Activated T-helper 1 cell treated with anti-CD3 and anti-CD28 coated beads, Interleukin-12 subunit alpha, Interleukin-12 subunit beta, Interleukin-2, Interleukin-4 antibody, amounts not matched to agents 30 ng/mL and 10 ng/mL and 1 ng/mL, durations not matched to agents 14 hours and 24 hours and 36 hours (primary cell): ENCODE measurements at regions not wholly inside any gene's neighbourhood (a gene's known extent, or its start where the extent isn't known, plus 50 kb on each side); places are given as distances from the start of the nearest gene placed in this dataset.
"Not testable (repeated sequence)": the region's sequence is repeated elsewhere in the genome, so short reads cannot be mapped to it uniquely, and the experiment has no call there.

Experiments used
- DNase-seq: peaks from one replicate; pipeline ENCODE4 v3.0.0; 2021; ENCODE audit warnings: low spot score
- H3K27ac Mint-ChIP-seq: one replicate; pipeline ENCODE4 v1.8.0; 2021; ENCODE audit warnings: mild to moderate bottlenecking, mixed read lengths
- H3K27me3 Mint-ChIP-seq: one replicate; pipeline ENCODE4 v1.8.0; 2022; ENCODE audit warnings: mild to moderate bottlenecking, moderate library complexity, mixed read lengths; ENCODE audit not compliant: insufficient read depth
- H3K36me3 Mint-ChIP-seq: one replicate; pipeline ENCODE4 v1.8.0; 2021; ENCODE audit warnings: low read depth, mixed read lengths
- H3K4me1 Mint-ChIP-seq: one replicate; pipeline ENCODE4 v1.8.0; 2021; ENCODE audit warnings: low read depth, mixed read lengths
- H3K4me3 Mint-ChIP-seq: one replicate; pipeline ENCODE4 v1.8.0; 2021; ENCODE audit warnings: mild to moderate bottlenecking, moderate library complexity, mixed read lengths
- H3K9me3 Mint-ChIP-seq: one replicate; pipeline ENCODE4 v1.8.0; 2021; ENCODE audit warnings: mixed read lengths
- intact Hi-C: fragments of 100-400 bp; cut with micrococcal nuclease; formaldehyde crosslinking; loops from one replicate; pipeline ENCODE4 v1.15.1; 2024

GRCh38 chr4:164648151-164648848 is 105.6 kb upstream of the SMIM31 start:
- intact Hi-C loops, result no loop called here
- no peak overlapping the region for H3K27ac Mint-ChIP-seq
- no peaks in the 10 kb centered on the region for H3K4me1 Mint-ChIP-seq
- H3K4me3 Mint-ChIP-seq, result no peak overlapping the region
- no peak for DNase-seq
- no peaks in the 10 kb centered on the region for H3K9me3 Mint-ChIP-seq
- no peaks in the 10 kb centered on the region for H3K36me3 Mint-ChIP-seq
- H3K27me3 Mint-ChIP-seq, result no peaks in the 10 kb centered on the region

DNA sequence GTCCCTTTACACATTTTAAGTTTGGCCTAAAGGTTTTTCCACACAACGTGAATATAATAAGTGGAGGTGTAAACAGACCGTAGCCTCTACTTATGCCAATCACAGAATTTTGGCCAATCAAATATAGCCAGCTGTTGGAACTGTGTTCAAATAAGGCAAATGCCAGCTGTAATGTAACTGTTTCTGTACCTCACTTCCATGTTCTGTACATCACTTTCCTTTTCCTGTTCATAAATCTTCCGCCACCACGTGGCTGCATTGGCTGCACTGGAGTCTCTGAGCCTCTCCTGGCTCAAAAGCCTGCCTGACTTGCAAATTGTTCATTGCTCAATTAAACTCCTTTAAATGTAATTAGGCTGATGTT is 105.1 kb upstream of the SMIM31 start:
- Mint-ChIP-seq H3K27me3 (no peaks in the 10 kb centered on the region), H3K27ac (no peak overlapping the region), H3K4me3 (no peak overlapping the region), H3K36me3 (no peaks in the 10 kb centered on the region), H3K9me3 (no peaks in the 10 kb centered on the region), H3K4me1 (no peaks in the 10 kb centered on the region)
- DNase-seq, result no peak
- intact Hi-C loops, result no loop called here

GRCh38 chr4:164659765-164660164 is 94.2 kb upstream of the SMIM31 start:
- intact Hi-C loops, result no loop called here
- no peak overlapping the region for H3K27ac Mint-ChIP-seq

DNA sequence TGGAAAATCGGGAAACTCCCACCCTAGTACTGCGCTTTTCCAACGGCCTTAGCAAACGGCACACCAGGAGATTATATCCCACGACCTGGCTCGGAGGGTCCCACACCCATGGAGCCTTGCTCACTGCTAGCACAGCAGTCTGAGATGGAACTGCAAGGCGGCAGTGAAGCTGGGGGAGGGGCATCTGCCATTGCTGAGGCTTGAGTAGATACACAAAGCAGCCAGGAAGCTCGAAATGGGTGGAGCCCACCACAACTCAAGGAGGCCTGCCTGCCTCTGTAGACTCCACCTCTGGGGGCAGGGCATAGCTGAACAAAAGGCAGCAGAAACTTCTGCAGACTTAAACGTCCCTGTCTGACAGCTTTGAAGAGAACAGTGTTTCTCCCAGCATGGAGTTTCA is 77.8 kb upstream of the SMIM31 start:
- H3K9me3 Mint-ChIP-seq, H3K4me1 Mint-ChIP-seq, H3K27me3 Mint-ChIP-seq, H3K36me3 Mint-ChIP-seq, intact Hi-C loops, H3K27ac Mint-ChIP-seq, DNase-seq, H3K4me3 Mint-ChIP-seq: not testable (repeated sequence)

More at GRCh38 chr4:164659765-164660164, 94.2 kb upstream of the SMIM31 start:
- peaks cover 4% of the 10 kb centered on the region for H3K9me3 Mint-ChIP-seq
- no peak overlapping the region for H3K4me3 Mint-ChIP-seq
- H3K4me1 Mint-ChIP-seq, result no peaks in the 10 kb centered on the region
- no peaks in the 10 kb centered on the region for H3K36me3 Mint-ChIP-seq
- no peak for DNase-seq
- H3K27me3 Mint-ChIP-seq, result no peaks in the 10 kb centered on the region

GRCh38 chr4:164683040-164683439 is 70.9 kb upstream of the SMIM31 start:
- Mint-ChIP-seq H3K27ac (no peak overlapping the region), H3K9me3 (no peaks in the 10 kb centered on the region), H3K36me3 (no peaks in the 10 kb centered on the region), H3K4me3 (no peak overlapping the region), H3K4me1 (no peaks in the 10 kb centered on the region), H3K27me3 (peaks cover 2% of the 10 kb centered on the region)
- DNase-seq, result no peak
- intact Hi-C loops, result no loop called here

DNA sequence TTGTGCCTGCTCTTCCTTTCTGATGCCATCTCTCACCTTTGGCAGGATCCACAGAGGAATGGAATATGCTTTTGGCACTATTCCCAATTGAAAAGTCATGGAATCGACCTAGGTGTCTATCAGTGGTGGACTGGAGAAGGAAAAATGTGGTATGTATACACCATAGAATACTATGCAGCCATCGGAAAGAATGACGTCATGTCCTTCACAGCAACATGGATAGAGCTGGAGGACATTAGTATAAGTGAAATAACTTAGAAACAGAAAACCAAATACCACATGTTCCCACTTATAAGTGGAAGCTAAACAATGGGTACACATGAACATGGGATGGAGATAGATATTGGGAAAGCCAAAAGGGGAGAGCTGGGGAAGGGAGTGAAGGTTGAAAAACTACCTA is 58.3 kb upstream of the SMIM31 start:
- no peaks in the 10 kb centered on the region for H3K36me3 Mint-ChIP-seq
- intact Hi-C loops, result no loop called here
- H3K4me3 Mint-ChIP-seq, result no peak overlapping the region
- peaks cover 2% of the 10 kb centered on the region for H3K27me3 Mint-ChIP-seq
- DNase-seq, result no peak
- no peaks in the 10 kb centered on the region for H3K9me3 Mint-ChIP-seq
- no peak overlapping the region for H3K27ac Mint-ChIP-seq
- H3K4me1 Mint-ChIP-seq, result no peaks in the 10 kb centered on the region

GRCh38 chr4:164700471-164700870 is 53.5 kb upstream of the SMIM31 start:
- no peak for DNase-seq
- no peak overlapping the region for H3K27ac Mint-ChIP-seq
- no peaks in the 10 kb centered on the region for H3K9me3 Mint-ChIP-seq
- H3K4me1 Mint-ChIP-seq, result peaks cover 4% of the 10 kb centered on the region
- H3K36me3 Mint-ChIP-seq, result no peaks in the 10 kb centered on the region
- no peak overlapping the region for H3K4me3 Mint-ChIP-seq
- intact Hi-C loops, result loop anchor here (2.0 kb wide), 1 partner anchor 32 kb away; no protein-coding TSS in a partner anchor
- peaks cover 5% of the 10 kb centered on the region for H3K27me3 Mint-ChIP-seq

DNA sequence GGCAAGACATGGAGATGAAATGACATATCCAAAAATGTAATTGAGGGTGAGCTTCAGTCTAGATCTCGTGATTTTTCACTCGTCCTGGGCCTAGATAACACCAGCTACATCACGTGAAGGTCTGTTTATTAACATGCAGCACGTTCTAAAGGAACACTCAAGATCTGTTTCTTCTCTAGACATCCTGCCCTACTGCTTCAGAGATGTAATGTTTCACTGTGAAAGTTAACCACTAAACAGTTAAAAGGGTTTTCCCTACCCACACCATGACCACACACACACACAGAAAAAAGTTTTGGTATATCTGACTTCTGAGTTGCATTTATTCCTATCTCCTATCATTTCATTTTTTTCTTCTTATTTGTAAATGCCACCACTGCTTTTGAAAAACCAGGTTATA is 52.3 kb upstream of the SMIM31 start:
- Mint-ChIP-seq H3K9me3 (no peaks in the 10 kb centered on the region), H3K4me3 (no peak overlapping the region), H3K27me3 (peaks cover 5% of the 10 kb centered on the region), H3K4me1 (peaks cover 4% of the 10 kb centered on the region), H3K36me3 (no peaks in the 10 kb centered on the region), H3K27ac (no peak overlapping the region)
- DNase-seq, result no peak
- intact Hi-C loops, result loop anchor here (2.0 kb wide), 1 partner anchor 31 kb away; no protein-coding TSS in a partner anchor
